ENCODE measurements at regions not wholly inside any gene's neighbourhood (a gene's known extent, or its start where the extent isn't known, plus 50 kb on each side); places are given as distances from the start of the nearest gene placed in this dataset.

- TF ChIP-seq, protein P1, sequence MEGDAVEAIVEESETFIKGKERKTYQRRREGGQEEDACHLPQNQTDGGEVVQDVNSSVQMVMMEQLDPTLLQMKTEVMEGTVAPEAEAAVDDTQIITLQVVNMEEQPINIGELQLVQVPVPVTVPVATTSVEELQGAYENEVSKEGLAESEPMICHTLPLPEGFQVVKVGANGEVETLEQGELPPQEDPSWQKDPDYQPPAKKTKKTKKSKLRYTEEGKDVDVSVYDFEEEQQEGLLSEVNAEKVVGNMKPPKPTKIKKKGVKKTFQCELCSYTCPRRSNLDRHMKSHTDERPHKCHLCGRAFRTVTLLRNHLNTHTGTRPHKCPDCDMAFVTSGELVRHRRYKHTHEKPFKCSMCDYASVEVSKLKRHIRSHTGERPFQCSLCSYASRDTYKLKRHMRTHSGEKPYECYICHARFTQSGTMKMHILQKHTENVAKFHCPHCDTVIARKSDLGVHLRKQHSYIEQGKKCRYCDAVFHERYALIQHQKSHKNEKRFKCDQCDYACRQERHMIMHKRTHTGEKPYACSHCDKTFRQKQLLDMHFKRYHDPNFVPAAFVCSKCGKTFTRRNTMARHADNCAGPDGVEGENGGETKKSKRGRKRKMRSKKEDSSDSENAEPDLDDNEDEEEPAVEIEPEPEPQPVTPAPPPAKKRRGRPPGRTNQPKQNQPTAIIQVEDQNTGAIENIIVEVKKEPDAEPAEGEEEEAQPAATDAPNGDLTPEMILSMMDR (IDR thresholded peaks at IDR 0.05) = no peak
- TF ChIP-seq EZH2 (IDR thresholded peaks at IDR 0.05; ENCODE audit: borderline replicate concordance, insufficient read depth, low read depth, low read length, poor library complexity, severe bottlenecking) = no peak
Measured at GRCh38 chr2:19682493-19682892, 219.3 kb downstream of the TTC32 start.

Measured in B cell (primary cell).